H1 (cell line): ENCODE measurements at regions not wholly inside any gene's neighbourhood (a gene's known extent, or its start where the extent isn't known, plus 50 kb on each side); places are given as distances from the start of the nearest gene placed in this dataset.

Experiments
- CTCF ChIA-PET: fragments of 300-600 bp; sonication (Branson Sonifier 250); formaldehyde crosslinking; loops from one replicate; lab custom pipeline; 2021; ENCODE audit not compliant: partially characterized antibody; lab: Charles Lee
- POLR2A ChIA-PET: fragments of 300-600 bp; sonication (Branson Sonifier 250); formaldehyde crosslinking; loops from one replicate; lab custom pipeline; 2021; ENCODE audit warnings: inconsistent platforms; ENCODE audit not compliant: partially characterized antibody; lab: Charles Lee
- DNase-seq, 2 experiments: peaks; one replicate each; pipeline versions ENCODE4 v3.0.0 to v3.0.0-alpha.2; 2010 to 2022; ENCODE audit warnings: low spot score in 2 of 2, low read depth in 1 of 2, mixed read lengths in 1 of 2
- FAIRE-seq: peaks from 2 replicates; lab custom pipeline; 2011; peaks lifted over from hg19 to GRCh38; lab: Jason Lieb, UNC
- H2AFZ ChIP-seq: 2 replicates; pipeline ENCODE4 v1.8.1; 2012; ENCODE audit warnings: low read length, inconsistent platforms
- H2AK5ac ChIP-seq: 2 replicates; pipeline ENCODE4 v1.6.1; 2013; ENCODE audit warnings: low read depth, low read length
- H2BK120ac ChIP-seq: replicated peaks from 2 replicates; pipeline ENCODE3; 2013; ENCODE audit warnings: low read depth, low read length, inconsistent platforms
- H2BK12ac ChIP-seq: 2 replicates; pipeline ENCODE4 v1.6.1; 2013; ENCODE audit warnings: low read depth, low read length
- H2BK15ac ChIP-seq: 2 replicates; pipeline ENCODE4 v1.6.1; 2013; ENCODE audit warnings: low read length
- H2BK20ac ChIP-seq: 2 replicates; pipeline ENCODE4 v1.6.1; 2013; ENCODE audit warnings: low read length
- H2BK5ac ChIP-seq: 2 replicates; pipeline ENCODE4 v1.6.1; 2013; ENCODE audit warnings: low read depth, low read length
- H3K14ac ChIP-seq: 2 replicates; pipeline ENCODE4 v1.6.1; 2013; ENCODE audit warnings: inconsistent platforms; ENCODE audit not compliant: insufficient read length
- H3K18ac ChIP-seq: 2 replicates; pipeline ENCODE4 v1.6.1; 2013; ENCODE audit warnings: low read length; ENCODE audit errors: extremely low read depth
- H3K23ac ChIP-seq: 2 replicates; pipeline ENCODE4 v1.6.1; 2013; ENCODE audit warnings: inconsistent platforms; ENCODE audit not compliant: insufficient read length
- H3K23me2 ChIP-seq: 2 replicates; pipeline ENCODE4 v1.6.1; 2013; ENCODE audit warnings: low read depth, low read length
- H3K27ac ChIP-seq: 2 replicates; pipeline ENCODE4 v1.6.1; 2011; ENCODE audit warnings: low read depth, low read length, inconsistent platforms
- H3K27me3 ChIP-seq, 4 experiments: replicated peaks in 1 of 4; 1 replicate in 1 of 4; 2 replicates in 3 of 4; pipeline versions ENCODE4 v1.6.1 to v1.8.1; 2011 to 2013; ENCODE audit warnings: low read length in 3 of 4, mild to moderate bottlenecking in 3 of 4, inconsistent platforms in 2 of 4, mixed read lengths in 2 of 4, moderate library complexity in 1 of 4; ENCODE audit not compliant: control insufficient read depth in 3 of 4, insufficient read depth in 3 of 4; ENCODE audit errors: extremely low read depth in 1 of 4
- H3K36me3 ChIP-seq, 4 experiments: 2 replicates each; pipeline versions ENCODE4 v1.6.1 to v1.8.1; 2011 to 2013; ENCODE audit warnings: mild to moderate bottlenecking in 4 of 4, low read length in 3 of 4, moderate library complexity in 2 of 4, control low read depth in 1 of 4, inconsistent platforms in 1 of 4; ENCODE audit not compliant: insufficient read depth in 4 of 4, control insufficient read depth in 2 of 4
- H3K4ac ChIP-seq: replicated peaks from 2 replicates; pipeline ENCODE3; 2013; ENCODE audit warnings: low read length, low read depth, mixed read lengths, inconsistent platforms; ENCODE audit not compliant: insufficient read length
- H3K4me1 ChIP-seq, 4 experiments: replicated peaks in 1 of 4; 1 replicate in 1 of 4; 2 replicates in 3 of 4; pipeline versions ENCODE4 v1.6.1 to v1.8.1; 2011 to 2013; ENCODE audit warnings: low read length in 3 of 4, inconsistent platforms in 2 of 4, mixed read lengths in 1 of 4; ENCODE audit not compliant: insufficient read depth in 4 of 4, control insufficient read depth in 3 of 4
- H3K4me2 ChIP-seq, 2 experiments: 2 replicates each; pipeline versions ENCODE4 v1.6.1 to v1.8.1; 2011 to 2013; ENCODE audit warnings: low read depth in 2 of 2, low read length in 2 of 2, control low read depth in 1 of 2, inconsistent platforms in 1 of 2, mild to moderate bottlenecking in 1 of 2; ENCODE audit not compliant: insufficient read depth in 1 of 2
- H3K4me3 ChIP-seq, 4 experiments: fragments of 200-600, 300-600 bp in 1 of 4; sonication (generic), shearing (Covaris generic), sonication (Bioruptor Twin) in 1 of 4; 2 replicates each; pipeline versions ENCODE4 v1.5.1 to v1.8.1; 2011 to 2016; ENCODE audit warnings: low read length in 4 of 4, low read depth in 3 of 4, control low read depth in 2 of 4, inconsistent platforms in 2 of 4, mild to moderate bottlenecking in 2 of 4, mixed read lengths in 1 of 4, moderate library complexity in 1 of 4; ENCODE audit not compliant: insufficient read depth in 2 of 4; ENCODE audit errors: extremely low read depth in 1 of 4
- H3K56ac ChIP-seq: replicated peaks from 2 replicates; pipeline ENCODE3; 2013; ENCODE audit warnings: low read depth, mild to moderate bottlenecking, mixed read lengths, low read length, inconsistent platforms; ENCODE audit not compliant: insufficient read length
- H3K79me1 ChIP-seq: 2 replicates; pipeline ENCODE4 v1.6.1; 2013; ENCODE audit warnings: low read depth, low read length, control low read depth
- H3K79me2 ChIP-seq, 2 experiments: 2 replicates each; pipeline versions ENCODE4 v1.6.1 to v1.8.1; 2012 to 2013; ENCODE audit warnings: low read length in 2 of 2, mild to moderate bottlenecking in 2 of 2, inconsistent platforms in 1 of 2; ENCODE audit not compliant: insufficient read depth in 2 of 2, control insufficient read depth in 1 of 2
- H3K9ac ChIP-seq, 4 experiments: replicated peaks in 1 of 4; 1 replicate in 1 of 4; 2 replicates in 3 of 4; pipeline versions ENCODE4 v1.6.1 to v1.8.1; 2011 to 2013; ENCODE audit warnings: low read depth in 3 of 4, low read length in 3 of 4, control low read depth in 2 of 4, mild to moderate bottlenecking in 2 of 4, moderate library complexity in 2 of 4, inconsistent platforms in 1 of 4; ENCODE audit errors: extremely low read depth in 1 of 4
- H3K9me3 ChIP-seq, 2 experiments: 2 replicates each; pipeline versions ENCODE4 v1.6.1 to v1.8.1; 2012 to 2013; ENCODE audit warnings: mild to moderate bottlenecking in 2 of 2, moderate library complexity in 2 of 2, control low read depth in 1 of 2, inconsistent platforms in 1 of 2, low read depth in 1 of 2, low read length in 1 of 2, mixed read lengths in 1 of 2; ENCODE audit not compliant: insufficient read depth in 2 of 2
- H4K20me1 ChIP-seq, 2 experiments: replicated peaks in 1 of 2; 2 replicates each; pipeline versions ENCODE3 to v1.8.1; 2011 to 2013; ENCODE audit warnings: inconsistent platforms in 2 of 2, low read length in 2 of 2, mild to moderate bottlenecking in 1 of 2; ENCODE audit not compliant: insufficient read depth in 2 of 2, control insufficient read depth in 1 of 2
- H4K5ac ChIP-seq: 2 replicates; pipeline ENCODE4 v1.6.1; 2013; ENCODE audit warnings: low read length, low read depth, mixed read lengths, inconsistent platforms; ENCODE audit not compliant: insufficient read length
- H4K8ac ChIP-seq: 2 replicates; pipeline ENCODE4 v1.8.0; 2013; ENCODE audit warnings: mild to moderate bottlenecking, moderate library complexity, low read length, inconsistent platforms; ENCODE audit not compliant: insufficient read depth; ENCODE audit errors: extremely low read depth
- H4K91ac ChIP-seq: replicated peaks from 2 replicates; pipeline ENCODE3; 2013; ENCODE audit warnings: low read length, mixed read lengths, inconsistent platforms; ENCODE audit not compliant: insufficient read length
- BRCA1 ChIP-seq: IDR thresholded peaks from 2 replicates; pipeline ENCODE4 v1.6.1; 2012; ENCODE audit warnings: low read depth, low read length, improper control_type of control experiment
- CEBPB ChIP-seq: IDR thresholded peaks from 2 replicates; pipeline ENCODE4 v1.6.1; 2012; ENCODE audit warnings: low read depth, low read length
- CHD2 ChIP-seq: IDR thresholded peaks from 2 replicates; pipeline ENCODE4 v1.6.1; 2012; ENCODE audit warnings: low read length, improper control_type of control experiment
- CTBP2 ChIP-seq: IDR thresholded peaks from 2 replicates; pipeline ENCODE4 v1.7.0; 2011; ENCODE audit warnings: borderline replicate concordance, mild to moderate bottlenecking, moderate library complexity, mixed read lengths, low read length; ENCODE audit not compliant: insufficient read depth, insufficient read length
- EZH2 ChIP-seq: fragments of 200-600 bp; sonication (generic); IDR thresholded peaks from 2 replicates; pipeline ENCODE4 v1.7.1; 2012; ENCODE audit warnings: low read depth, mild to moderate bottlenecking, moderate library complexity, low read length, inconsistent platforms; ENCODE audit not compliant: severe bottlenecking
- FOSL1 ChIP-seq: IDR thresholded peaks from 2 replicates; pipeline ENCODE4 v1.6.1; 2011; ENCODE audit warnings: mild to moderate bottlenecking, low read depth, low read length, moderate library complexity; ENCODE audit not compliant: insufficient read depth
- GABPA ChIP-seq: IDR thresholded peaks from 2 replicates; pipeline ENCODE4 v1.6.1; 2011; ENCODE audit warnings: mild to moderate bottlenecking, low read length, moderate library complexity, borderline replicate concordance; ENCODE audit not compliant: insufficient read depth
- HDAC2 ChIP-seq, 2 experiments: fragments of 300-600 bp in 1 of 2; sonication (generic) in 1 of 2; IDR thresholded peaks; 2 replicates each; pipeline ENCODE4 v1.6.1; 2011 to 2012; ENCODE audit warnings: low read depth in 2 of 2, low read length in 2 of 2, mild to moderate bottlenecking in 2 of 2, moderate library complexity in 2 of 2, borderline replicate concordance in 1 of 2, inconsistent platforms in 1 of 2
- KDM1A ChIP-seq: fragments of 200-600, 300-600 bp; sonication (generic); IDR thresholded peaks from 2 replicates; pipeline ENCODE4 v1.7.1; 2016; ENCODE audit warnings: mild to moderate bottlenecking, low read length, borderline replicate concordance
- RAD21 ChIP-seq, 2 experiments: IDR thresholded peaks in 1 of 2; conservative IDR thresholded peaks in 1 of 2; 2 replicates each; pipeline ENCODE4 v1.6.1; 2011; ENCODE audit warnings: low read depth in 2 of 2, low read length in 2 of 2, improper control_type of control experiment in 1 of 2, inconsistent platforms in 1 of 2, mild to moderate bottlenecking in 1 of 2, moderate library complexity in 1 of 2
- RBBP5 ChIP-seq: IDR thresholded peaks from 2 replicates; pipeline ENCODE4 v1.7.1; 2012; ENCODE audit warnings: low read depth, mild to moderate bottlenecking, inconsistent platforms, low read length, moderate library complexity, borderline replicate concordance
- RFX5 ChIP-seq: IDR thresholded peaks from 2 replicates; pipeline ENCODE4 v1.6.1; 2011; ENCODE audit warnings: low read depth, low read length, improper control_type of control experiment, borderline replicate concordance
- USF2 ChIP-seq: IDR thresholded peaks from 2 replicates; pipeline ENCODE4 v1.6.1; 2011; ENCODE audit warnings: low read length, improper control_type of control experiment
- WGBS, 2 experiments: shearing (Covaris generic) in 1 of 2; methylation state at CpG; one replicate each; pipeline versions ENCODE4 v1.1.6 to v1.1.7; 2013 to 2015; ENCODE audit warnings: low lambda C conversion rate in 2 of 2, mixed read lengths in 2 of 2, inconsistent platforms in 1 of 2, low coverage in 1 of 2, missing lambda C conversion rate in 1 of 2; ENCODE audit not compliant: insufficient replicate concordance in 2 of 2, insufficient coverage in 1 of 2, insufficient read length in 1 of 2; ENCODE audit errors: extremely low coverage in 1 of 2, missing lambda C conversion rate in 1 of 2; 5-methylcytosine and 5-hydroxymethylcytosine counted together

GRCh38 chrY:8092926-8093325, 1181.4 kb upstream of the AMELY start:
- H2AFZ ChIP-seq, result no peak overlapping the region
- no peaks in the 10 kb centered on the region for H3K79me2 ChIP-seq
- H3K9me3 ChIP-seq, result peaks cover 7 to 47% of the 10 kb centered on the region in 2 experiments; a peak in 3 of 4 replicates
- no peak for TF ChIP-seq GABPA
- no peak for TF ChIP-seq EZH2
- TF ChIP-seq CHD2, result no peak
- TF ChIP-seq HDAC2 (IDR thresholded peaks at IDR 0.05; ENCODE audit: borderline replicate concordance in 1 of 2, low read depth in 2 of 2, low read length in 2 of 2), result no peak
- TF ChIP-seq KDM1A, result no peak
- no peak for TF ChIP-seq RBBP5
- no peak for TF ChIP-seq USF2
- no peak for TF ChIP-seq RFX5
- TF ChIP-seq RAD21 (IDR thresholded peaks at IDR 0.05 in 1 of 2, conservative IDR thresholded peaks at IDR 0.05 in 1 of 2; ENCODE audit: low read depth in 2 of 2, low read length in 2 of 2), result no peak
- TF ChIP-seq BRCA1, result no peak
- TF ChIP-seq CEBPB, result no peak
- no peak for TF ChIP-seq FOSL1
- TF ChIP-seq CTBP2, result no peak

More at GRCh38 chrY:8092926-8093325, 1181.4 kb upstream of the AMELY start:
- Histone ChIP-seq H4K5ac (no peak overlapping the region), H3K56ac (no peak overlapping the region), H3K4me3 (no peak overlapping the region), H3K9ac (no peak overlapping the region), H4K91ac (no peak overlapping the region), H2AK5ac (no peak overlapping the region), H3K4me2 (no peak overlapping the region), H2BK120ac (no peak overlapping the region), H3K23me2 (no peaks in the 10 kb centered on the region), H4K20me1 (no peaks in the 10 kb centered on the region), H3K4me1 (no peaks in the 10 kb centered on the region), H3K18ac (no peak overlapping the region), H2BK15ac (no peak overlapping the region), H3K4ac (no peak overlapping the region), H2BK20ac (no peak overlapping the region), H3K79me1 (no peaks in the 10 kb centered on the region), H3K14ac (no peak overlapping the region), H4K8ac (no peak overlapping the region), H3K23ac (no peak overlapping the region), H2BK12ac (no peak overlapping the region), H2BK5ac (no peak overlapping the region), H3K27ac (no peak overlapping the region), H3K36me3 (no peaks in the 10 kb centered on the region), H3K27me3 (no peaks in the 10 kb centered on the region)
- FAIRE-seq, result no peak
- ChIA-PET POLR2A (no interaction called here), CTCF (no interaction called here)
- no peak for DNase-seq
- 100% methylated on average over 1 of the region's 1 CpG; no CpG with 5 or more reads in 1 of the 2 experiments for WGBS, 2 experiments
